Dendritic cell treated with granulocyte-macrophage colony-stimulating factor and Interleukin-4, amounts not matched to agents 40 ng/mL and 50 ng/mL, for 4 days (primary cell): ENCODE measurements at regions not wholly inside any gene's neighbourhood (a gene's known extent, or its start where the extent isn't known, plus 50 kb on each side); places are given as distances from the start of the nearest gene placed in this dataset.
"Not testable (repeated sequence)": the region's sequence is repeated elsewhere in the genome, so short reads cannot be mapped to it uniquely, and the experiment has no call there.

Experiments used
- H3K27ac Mint-ChIP-seq: one replicate; pipeline ENCODE4 v1.8.0; 2022; ENCODE audit warnings: mild to moderate bottlenecking, mixed read lengths
- H3K27me3 Mint-ChIP-seq: one replicate; pipeline ENCODE4 v1.8.0; 2022; ENCODE audit warnings: mild to moderate bottlenecking, mixed read lengths
- H3K36me3 Mint-ChIP-seq: one replicate; pipeline ENCODE4 v1.8.0; 2022; ENCODE audit warnings: low read depth, mixed read lengths
- H3K4me1 Mint-ChIP-seq: one replicate; pipeline ENCODE4 v1.8.0; 2022; ENCODE audit warnings: low read depth, mixed read lengths
- H3K4me3 Mint-ChIP-seq: one replicate; pipeline ENCODE4 v1.8.0; 2022; ENCODE audit warnings: mild to moderate bottlenecking, moderate library complexity, mixed read lengths
- H3K9me3 Mint-ChIP-seq: one replicate; pipeline ENCODE4 v1.8.0; 2022; ENCODE audit warnings: mixed read lengths
- intact Hi-C: fragments of 100-400 bp; cut with micrococcal nuclease; formaldehyde crosslinking; loops from one replicate; pipeline ENCODE4 v1.15.0; 2022

DNA sequence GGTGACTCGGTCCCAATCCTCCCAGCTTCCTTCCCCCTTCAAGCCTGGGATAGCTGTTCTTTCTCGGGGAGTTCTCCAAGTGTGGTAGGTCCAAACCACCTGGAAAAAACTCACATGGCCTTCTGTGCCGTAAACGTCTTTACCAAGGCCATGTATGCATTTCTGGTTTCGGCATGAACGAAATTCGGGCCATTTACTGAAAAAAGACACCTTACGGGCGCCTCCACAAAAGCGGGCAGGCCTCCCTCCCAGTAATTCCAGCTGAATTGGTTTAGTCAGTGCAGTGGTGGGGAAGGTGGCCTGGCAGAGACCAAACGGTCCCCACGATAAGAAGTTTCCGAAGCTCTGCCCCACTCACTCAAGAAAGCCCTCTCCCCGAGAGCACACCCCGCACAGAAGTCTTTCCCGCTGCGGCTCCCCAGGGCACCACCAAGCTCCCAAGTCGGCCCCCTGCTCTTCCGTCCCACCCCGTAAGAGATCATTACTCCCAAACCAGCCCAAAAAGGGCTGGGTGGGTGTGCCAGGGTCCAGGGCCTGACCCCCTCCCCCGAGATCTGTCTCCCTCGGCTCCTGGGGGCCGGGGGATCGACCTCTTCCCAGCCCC lies 86.3 kb upstream of the MELK start:
- intact Hi-C loops: loop anchor here (2.0 to 5.0 kb wide), 2 partner anchors 86 kb away; partner anchors contain the start of genes MELK and RNF38
- H3K4me1 Mint-ChIP-seq: peaks cover 45% of the 10 kb centered on the region

GRCh38 chr9:36485647-36486328 lies 85.7 kb upstream of the RNF38 start:
- Mint-ChIP-seq H3K4me3 (peak overlapping the region; percentile 78), H3K27me3 (peaks cover 6% of the 10 kb centered on the region), H3K4me1 (peaks cover 51% of the 10 kb centered on the region), H3K9me3 (no peaks in the 10 kb centered on the region), H3K27ac (peak overlapping the region; percentile 91), H3K36me3 (peaks cover 10% of the 10 kb centered on the region)
- intact Hi-C loops: loop anchor here (2.0 to 5.0 kb wide), 2 partner anchors 85 to 87 kb away; partner anchors contain the start of genes MELK and RNF38

More for the DNA sequence above, 86.3 kb upstream of the MELK start:
- H3K9me3 Mint-ChIP-seq: no peaks in the 10 kb centered on the region
- H3K27me3 Mint-ChIP-seq: peaks cover 6% of the 10 kb centered on the region
- H3K36me3 Mint-ChIP-seq: peaks cover 10% of the 10 kb centered on the region
- H3K4me3 Mint-ChIP-seq: peak overlapping the region; percentile 78
- H3K27ac Mint-ChIP-seq: peak overlapping the region; percentile 91

DNA sequence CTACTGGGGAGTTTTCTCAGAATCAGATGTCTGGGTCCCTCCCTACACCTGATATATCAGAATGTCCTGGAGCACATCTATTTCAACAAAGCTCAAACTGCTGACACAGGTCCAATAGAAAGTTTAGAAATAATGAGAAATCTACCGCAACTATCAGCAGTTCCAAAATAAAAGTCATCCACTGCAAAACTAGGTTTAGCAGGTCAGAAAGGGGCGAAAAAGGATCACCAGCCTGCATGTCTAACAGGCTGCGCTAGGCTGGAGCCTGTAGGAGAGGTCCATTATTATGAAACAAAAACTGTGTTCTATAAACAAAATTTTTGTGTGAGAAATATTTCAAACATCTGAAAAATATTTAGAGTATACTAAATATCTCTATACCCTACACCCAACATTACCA lies 84.1 kb upstream of the RNF38 start:
- peaks cover 61% of the 10 kb centered on the region for H3K4me1 Mint-ChIP-seq
- peaks cover 10% of the 10 kb centered on the region for H3K36me3 Mint-ChIP-seq
- H3K27me3 Mint-ChIP-seq: peaks cover 2% of the 10 kb centered on the region
- no peak overlapping the region for H3K4me3 Mint-ChIP-seq
- H3K9me3 Mint-ChIP-seq: no peaks in the 10 kb centered on the region
- intact Hi-C loops: no loop called here
- H3K27ac Mint-ChIP-seq: no peak overlapping the region

DNA sequence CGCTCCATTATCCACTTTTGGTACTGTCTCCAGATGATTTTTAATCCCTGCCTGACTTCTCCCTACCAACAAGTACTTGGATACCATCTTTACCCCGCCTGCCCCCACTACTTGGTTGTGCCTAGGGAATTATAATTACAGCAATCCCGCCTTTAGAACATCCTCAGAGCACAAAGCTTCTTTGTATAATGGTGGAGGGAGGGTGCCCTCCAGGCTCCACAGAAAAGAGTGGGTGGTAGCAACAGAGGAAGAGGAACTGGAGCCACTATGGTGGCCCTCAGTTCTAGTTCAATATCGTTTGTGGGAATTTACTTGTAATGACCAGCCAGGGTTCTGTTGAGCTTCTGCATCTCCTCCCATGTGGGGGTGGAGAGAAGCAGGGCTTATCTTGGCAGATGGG lies 79.0 kb upstream of the RNF38 start:
- Mint-ChIP-seq H3K9me3 (no peaks in the 10 kb centered on the region), H3K4me3 (peak overlapping the region; percentile 27), H3K36me3 (peaks cover 12% of the 10 kb centered on the region), H3K4me1 (peaks cover 34% of the 10 kb centered on the region), H3K27me3 (no peaks in the 10 kb centered on the region), H3K27ac (peak overlapping the region; percentile 71)
- intact Hi-C loops: no loop called here

DNA sequence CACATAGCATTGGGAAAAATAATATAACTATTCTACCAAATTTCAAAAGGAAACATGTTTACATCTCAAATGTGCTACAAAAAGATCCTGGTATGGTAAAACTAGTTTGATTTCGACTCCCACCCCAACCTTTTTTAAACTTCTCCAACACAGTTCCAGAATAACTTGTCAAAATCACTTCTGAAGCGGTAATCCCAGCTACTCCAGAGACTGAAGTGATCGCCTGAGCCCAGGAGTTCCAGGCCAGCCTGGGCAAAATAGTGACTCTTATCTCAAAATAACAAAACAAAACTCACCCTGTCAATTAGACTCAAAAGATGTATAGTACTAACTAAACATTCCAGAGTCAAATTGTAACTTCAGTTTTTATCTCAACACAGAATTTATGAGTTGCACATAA lies 71.3 kb upstream of the RNF38 start:
- H3K27me3 Mint-ChIP-seq: no peaks in the 10 kb centered on the region

DNA sequence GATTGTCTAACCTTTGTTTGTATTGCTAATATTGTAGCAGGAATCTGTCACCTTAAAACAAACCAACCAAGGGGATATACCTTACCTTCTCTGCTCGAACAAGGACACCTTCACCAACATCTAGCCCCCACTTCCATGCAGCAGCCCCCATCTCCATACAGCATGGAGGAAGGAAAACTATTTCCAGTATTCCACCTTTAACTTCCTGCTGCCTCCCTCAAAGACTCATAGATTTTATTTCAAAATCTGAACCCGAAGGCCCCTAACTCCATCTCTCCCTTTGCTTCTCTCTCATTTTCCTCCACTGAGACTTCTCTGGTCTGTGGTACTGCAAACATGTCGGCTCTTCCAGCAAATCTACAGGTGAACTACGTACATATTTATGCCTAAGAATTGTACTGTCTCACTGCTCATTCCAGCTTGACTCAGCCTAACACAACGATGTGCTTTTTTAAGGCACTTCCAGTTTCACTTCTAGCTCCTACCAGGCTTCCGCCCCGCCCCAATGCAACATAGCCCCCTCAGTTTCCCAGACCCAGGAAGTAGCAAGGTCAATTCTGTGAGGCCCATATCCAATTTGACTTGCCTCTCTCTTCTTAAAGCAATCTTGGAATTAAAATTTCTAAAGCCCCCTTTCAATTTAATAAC lies 70.7 kb upstream of the RNF38 start:
- Mint-ChIP-seq H3K27ac (peak overlapping the region; percentile 79), H3K36me3 (peaks cover 4% of the 10 kb centered on the region), H3K4me3 (peak overlapping the region; percentile 64), H3K9me3 (no peaks in the 10 kb centered on the region), H3K4me1 (peaks cover 23% of the 10 kb centered on the region), H3K27me3 (no peaks in the 10 kb centered on the region)
- intact Hi-C loops: no loop called here

More for the DNA sequence above, 71.3 kb upstream of the RNF38 start:
- peaks cover 4% of the 10 kb centered on the region for H3K36me3 Mint-ChIP-seq
- peak overlapping the region; percentile 79 for H3K27ac Mint-ChIP-seq
- intact Hi-C loops: no loop called here
- H3K4me1 Mint-ChIP-seq: peaks cover 23% of the 10 kb centered on the region
- no peaks in the 10 kb centered on the region for H3K9me3 Mint-ChIP-seq
- no peak overlapping the region for H3K4me3 Mint-ChIP-seq

- Mint-ChIP-seq H3K27ac (no peak overlapping the region), H3K9me3 (no peaks in the 10 kb centered on the region), H3K4me3 (no peak overlapping the region), H3K27me3 (no peaks in the 10 kb centered on the region), H3K36me3 (peaks cover 32% of the 10 kb centered on the region), H3K4me1 (peaks cover 26% of the 10 kb centered on the region)
- intact Hi-C loops: loop anchor here (5.0 kb wide), 1 partner anchor 79 kb away; no protein-coding TSS in a partner anchor
These were observed 63.4 kb upstream of the RNF38 start for GRCh38 chr9:36463467-36463866.

DNA sequence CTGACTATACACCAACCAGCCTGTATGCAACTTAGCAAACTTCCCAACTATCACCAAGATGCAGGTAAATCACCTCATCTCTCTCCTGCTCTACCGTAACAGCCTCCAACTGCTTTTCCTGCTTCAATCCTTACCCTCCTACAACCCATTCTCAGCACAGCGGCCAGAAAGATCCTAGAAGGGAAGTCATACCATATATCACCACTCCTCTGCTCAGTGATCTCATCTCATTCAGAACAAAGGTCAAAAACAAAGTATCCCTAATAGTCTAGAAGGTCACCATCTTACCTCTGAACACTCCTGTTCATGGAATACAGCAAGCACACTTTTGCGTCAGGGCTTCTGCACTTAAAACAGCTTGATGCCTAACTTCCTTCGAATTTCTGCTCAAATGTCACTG lies 62.2 kb upstream of the RNF38 start:
- Mint-ChIP-seq H3K4me1 (peaks cover 30% of the 10 kb centered on the region), H3K27me3 (no peaks in the 10 kb centered on the region), H3K4me3 (no peak overlapping the region), H3K27ac (no peak overlapping the region), H3K36me3 (peaks cover 40% of the 10 kb centered on the region), H3K9me3 (no peaks in the 10 kb centered on the region)
- intact Hi-C loops: loop anchor here (5.0 kb wide), 1 partner anchor 80 kb away; no protein-coding TSS in a partner anchor

DNA sequence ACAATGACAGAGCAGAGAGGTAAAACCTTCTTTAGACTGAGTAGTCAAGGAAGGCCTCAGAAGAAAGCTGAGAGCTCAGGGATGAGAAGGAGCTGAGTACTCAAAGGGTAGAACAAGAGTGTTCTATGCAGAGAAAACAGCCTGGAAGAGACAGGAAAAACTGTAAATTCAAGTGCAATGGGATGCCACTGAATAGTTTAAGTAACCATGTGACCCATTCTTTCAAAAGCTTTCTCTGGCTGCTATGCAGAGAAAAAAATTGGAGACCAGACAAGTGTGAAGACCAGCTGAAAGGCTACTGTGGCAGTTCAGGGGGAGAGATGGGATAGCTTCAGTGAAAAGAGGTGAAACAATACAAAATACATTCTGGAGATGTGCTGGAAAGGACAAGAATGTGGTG lies 61.3 kb upstream of the RNF38 start:
- H3K4me1 Mint-ChIP-seq: peaks cover 30% of the 10 kb centered on the region
- H3K27ac Mint-ChIP-seq: no peak overlapping the region
- no peak overlapping the region for H3K4me3 Mint-ChIP-seq
- no peaks in the 10 kb centered on the region for H3K27me3 Mint-ChIP-seq
- H3K36me3 Mint-ChIP-seq: peaks cover 40% of the 10 kb centered on the region
- intact Hi-C loops: loop anchor here (5.0 kb wide), 1 partner anchor 81 kb away; no protein-coding TSS in a partner anchor
- no peaks in the 10 kb centered on the region for H3K9me3 Mint-ChIP-seq

DNA sequence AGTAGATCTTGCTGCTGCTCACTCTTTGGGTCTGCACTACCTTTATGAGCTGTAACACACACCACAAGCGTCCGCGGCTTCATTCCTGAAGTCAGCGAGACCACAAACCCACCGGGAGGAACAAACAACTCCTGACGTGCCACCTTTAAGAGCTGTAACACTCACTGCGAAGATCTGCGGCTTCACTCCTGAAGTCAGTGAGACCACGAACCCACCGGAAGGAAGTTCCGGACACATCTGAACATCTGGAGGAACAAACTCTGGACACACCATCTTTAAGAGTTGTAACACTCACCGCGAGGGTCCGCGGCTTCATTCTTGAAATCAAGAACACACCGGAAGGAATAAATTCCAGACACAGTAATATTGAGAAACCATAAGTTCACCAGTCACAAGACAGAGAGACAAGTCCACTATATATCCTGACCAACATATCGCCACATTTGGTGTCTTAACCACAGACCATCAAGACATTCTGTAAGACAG lies 58.4 kb upstream of the RNF38 start:
- peaks cover 48% of the 10 kb centered on the region for H3K36me3 Mint-ChIP-seq
- H3K4me1 Mint-ChIP-seq: peaks cover 30% of the 10 kb centered on the region
- H3K27ac Mint-ChIP-seq, H3K27me3 Mint-ChIP-seq, intact Hi-C loops, H3K4me3 Mint-ChIP-seq, H3K9me3 Mint-ChIP-seq: not testable (repeated sequence)

GRCh38 chr9:36457836-36458429 lies 57.9 kb upstream of the RNF38 start:
- Mint-ChIP-seq H3K27ac (no peak overlapping the region), H3K4me3 (no peak overlapping the region), H3K9me3 (no peaks in the 10 kb centered on the region), H3K4me1 (peaks cover 30% of the 10 kb centered on the region), H3K36me3 (peaks cover 45% of the 10 kb centered on the region), H3K27me3 (no peaks in the 10 kb centered on the region)
- intact Hi-C loops: no loop called here

DNA sequence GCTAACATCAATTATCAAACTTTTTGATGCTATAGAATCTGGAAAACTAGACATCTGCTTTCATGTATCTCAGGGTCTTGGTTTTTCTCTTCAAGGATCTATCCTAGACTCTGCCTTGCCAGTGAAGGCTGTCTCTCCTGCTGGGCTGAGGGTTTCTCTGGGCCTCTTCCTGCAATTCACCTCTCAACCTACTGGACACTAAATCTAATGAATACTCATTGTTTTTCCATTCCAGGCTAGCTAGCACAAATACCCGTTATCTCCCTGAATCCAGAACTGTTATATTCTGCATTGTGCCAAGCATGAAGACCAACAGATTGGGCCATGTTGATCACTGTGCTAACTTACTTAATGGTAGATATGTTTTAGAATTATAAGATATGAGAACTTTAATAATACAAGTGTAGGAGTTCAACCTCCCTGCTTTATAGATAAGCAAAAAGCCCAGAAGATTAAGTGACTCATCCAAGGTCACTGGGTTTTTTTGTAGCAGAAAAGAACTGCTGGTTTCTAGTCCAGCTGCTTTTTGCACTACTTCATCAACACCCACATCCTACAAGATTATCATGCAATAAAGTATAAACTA lies 56.5 kb upstream of the RNF38 start:
- intact Hi-C loops: no loop called here
- Mint-ChIP-seq H3K36me3 (peaks cover 33% of the 10 kb centered on the region), H3K9me3 (no peaks in the 10 kb centered on the region), H3K4me3 (no peak overlapping the region), H3K4me1 (peaks cover 19% of the 10 kb centered on the region), H3K27me3 (no peaks in the 10 kb centered on the region), H3K27ac (no peak overlapping the region)

GRCh38 chr9:36451949-36452348 lies 51.9 kb upstream of the RNF38 start:
- Mint-ChIP-seq H3K27me3 (no peaks in the 10 kb centered on the region), H3K4me3 (no peak overlapping the region), H3K9me3 (no peaks in the 10 kb centered on the region), H3K27ac (no peak overlapping the region), H3K36me3 (peaks cover 12% of the 10 kb centered on the region), H3K4me1 (peaks cover 14% of the 10 kb centered on the region)
- intact Hi-C loops: no loop called here
